ENCODE measurements at regions not wholly inside any gene's neighbourhood (a gene's known extent, or its start where the extent isn't known, plus 50 kb on each side); places are given as distances from the start of the nearest gene placed in this dataset.

DNA sequence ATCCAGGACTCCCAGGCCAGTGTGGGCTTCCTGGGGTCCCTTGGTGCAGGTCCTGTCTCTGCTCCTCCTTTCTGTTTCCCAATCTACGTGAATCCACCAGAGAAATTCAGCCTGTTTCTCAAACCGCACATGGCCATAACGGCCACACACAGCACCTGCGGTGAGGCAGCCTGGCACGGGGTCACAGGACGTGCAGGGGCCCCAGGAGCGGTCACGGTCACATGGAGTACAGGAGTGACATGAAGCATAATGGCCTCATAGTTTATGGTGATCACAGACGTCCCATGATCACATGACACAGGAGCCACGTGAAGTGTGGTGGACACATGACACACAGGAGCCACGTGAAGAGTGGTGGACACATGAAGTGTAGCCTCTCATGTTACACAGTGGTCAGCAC lies 248.5 kb upstream of the IRX4 start:
- DNase-seq (no peak), ATAC-seq (no peak), FAIRE-seq (no peak)
- intact Hi-C loops (cut with DNase I) = no loop called here
- no peak overlapping the region for H3K4me3 ChIP-seq
- no peaks in the 10 kb centered on the region for H3K36me3 ChIP-seq
- 64 to 68% methylated on average over 11 of the region's 11 CpGs for WGBS, 2 donors
- H3K27me3 ChIP-seq = no peaks in the 10 kb centered on the region
- no peaks in the 10 kb centered on the region for H3K4me1 ChIP-seq
- H3K9me3 ChIP-seq = no peaks in the 10 kb centered on the region
- TF ChIP-seq, protein P1, sequence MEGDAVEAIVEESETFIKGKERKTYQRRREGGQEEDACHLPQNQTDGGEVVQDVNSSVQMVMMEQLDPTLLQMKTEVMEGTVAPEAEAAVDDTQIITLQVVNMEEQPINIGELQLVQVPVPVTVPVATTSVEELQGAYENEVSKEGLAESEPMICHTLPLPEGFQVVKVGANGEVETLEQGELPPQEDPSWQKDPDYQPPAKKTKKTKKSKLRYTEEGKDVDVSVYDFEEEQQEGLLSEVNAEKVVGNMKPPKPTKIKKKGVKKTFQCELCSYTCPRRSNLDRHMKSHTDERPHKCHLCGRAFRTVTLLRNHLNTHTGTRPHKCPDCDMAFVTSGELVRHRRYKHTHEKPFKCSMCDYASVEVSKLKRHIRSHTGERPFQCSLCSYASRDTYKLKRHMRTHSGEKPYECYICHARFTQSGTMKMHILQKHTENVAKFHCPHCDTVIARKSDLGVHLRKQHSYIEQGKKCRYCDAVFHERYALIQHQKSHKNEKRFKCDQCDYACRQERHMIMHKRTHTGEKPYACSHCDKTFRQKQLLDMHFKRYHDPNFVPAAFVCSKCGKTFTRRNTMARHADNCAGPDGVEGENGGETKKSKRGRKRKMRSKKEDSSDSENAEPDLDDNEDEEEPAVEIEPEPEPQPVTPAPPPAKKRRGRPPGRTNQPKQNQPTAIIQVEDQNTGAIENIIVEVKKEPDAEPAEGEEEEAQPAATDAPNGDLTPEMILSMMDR (IDR thresholded peaks at IDR 0.05) = no peak
- no peak overlapping the region for H3K27ac ChIP-seq

DNA sequence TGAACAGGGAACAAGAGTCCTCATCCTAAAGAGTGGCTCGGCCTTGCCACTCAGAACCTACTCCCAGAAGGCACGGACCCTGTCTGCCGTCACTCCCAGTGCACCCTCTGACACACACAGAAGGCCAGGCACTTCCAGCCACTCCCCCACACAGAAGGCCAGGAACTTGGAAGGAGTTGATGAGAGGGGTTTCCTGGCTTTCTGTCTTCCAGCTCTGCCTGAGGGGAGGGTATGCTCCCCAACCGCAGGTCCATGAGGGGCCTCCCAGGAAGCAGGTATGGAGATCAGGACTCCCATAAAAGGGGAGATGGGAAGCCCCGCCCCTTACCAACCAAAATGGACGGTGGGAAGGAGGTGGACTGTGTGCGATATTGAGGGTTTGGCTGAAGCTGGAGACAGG lies 247.6 kb upstream of the IRX4 start:
- FAIRE-seq (no peak), ATAC-seq (no peak), DNase-seq (no peak)
- Histone ChIP-seq H3K4me3 (no peak overlapping the region), H3K4me1 (no peaks in the 10 kb centered on the region), H3K27me3 (no peaks in the 10 kb centered on the region), H3K9me3 (no peaks in the 10 kb centered on the region), H3K36me3 (no peaks in the 10 kb centered on the region), H3K27ac (no peak overlapping the region)
- intact Hi-C loops (cut with DNase I) = no loop called here
- TF ChIP-seq, protein P1 (IDR thresholded peaks at IDR 0.05) = no peak
- WGBS, 2 donors = 59 to 73% methylated on average over 7 of the region's 7 CpGs

DNA sequence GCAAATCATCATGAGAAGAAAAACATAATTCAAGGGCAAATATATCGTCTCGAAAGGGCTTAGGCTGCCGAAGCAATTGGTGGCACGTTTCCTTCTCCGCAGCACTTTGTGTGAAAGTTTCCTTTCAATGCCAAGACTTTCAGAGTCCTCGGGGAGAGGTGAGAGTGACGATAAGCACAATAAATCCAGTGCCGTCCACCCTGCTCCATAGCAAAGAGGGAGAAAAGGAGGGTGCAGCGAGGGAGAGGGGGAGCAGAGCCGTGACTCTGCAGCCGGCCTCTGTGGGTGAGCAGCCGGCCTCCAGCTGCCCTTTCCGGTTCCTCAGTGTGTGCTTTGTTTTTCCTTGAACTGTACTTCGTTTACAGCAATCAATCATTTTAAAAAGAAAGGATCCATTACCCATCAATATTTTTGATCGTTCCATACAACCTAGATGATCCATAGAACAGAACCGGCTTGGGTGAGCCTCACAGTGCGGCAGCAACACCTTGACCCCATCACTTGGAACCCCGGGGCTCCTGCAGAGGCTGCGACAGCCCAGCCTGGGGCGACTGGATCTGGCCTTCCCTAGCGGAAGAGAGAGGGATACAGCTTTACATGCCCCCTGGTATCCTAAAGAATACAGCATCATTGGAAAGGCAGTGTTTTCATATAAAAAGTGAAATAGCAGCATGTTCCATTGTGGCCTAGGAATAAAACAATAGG lies 247.0 kb upstream of the IRX4 start:
- no peaks in the 10 kb centered on the region for H3K36me3 ChIP-seq
- ATAC-seq (no peak), FAIRE-seq (no peak), DNase-seq (no peak)
- 36 to 40% methylated on average over 21 of the region's 21 CpGs for WGBS, 2 donors
- no peak overlapping the region for H3K4me3 ChIP-seq
- H3K27ac ChIP-seq = no peak overlapping the region
- no peaks in the 10 kb centered on the region for H3K4me1 ChIP-seq
- no peaks in the 10 kb centered on the region for H3K27me3 ChIP-seq
- no peaks in the 10 kb centered on the region for H3K9me3 ChIP-seq
- TF ChIP-seq, protein P1 (IDR thresholded peaks at IDR 0.05) = no peak
- intact Hi-C loops (cut with DNase I) = no loop called here

DNA sequence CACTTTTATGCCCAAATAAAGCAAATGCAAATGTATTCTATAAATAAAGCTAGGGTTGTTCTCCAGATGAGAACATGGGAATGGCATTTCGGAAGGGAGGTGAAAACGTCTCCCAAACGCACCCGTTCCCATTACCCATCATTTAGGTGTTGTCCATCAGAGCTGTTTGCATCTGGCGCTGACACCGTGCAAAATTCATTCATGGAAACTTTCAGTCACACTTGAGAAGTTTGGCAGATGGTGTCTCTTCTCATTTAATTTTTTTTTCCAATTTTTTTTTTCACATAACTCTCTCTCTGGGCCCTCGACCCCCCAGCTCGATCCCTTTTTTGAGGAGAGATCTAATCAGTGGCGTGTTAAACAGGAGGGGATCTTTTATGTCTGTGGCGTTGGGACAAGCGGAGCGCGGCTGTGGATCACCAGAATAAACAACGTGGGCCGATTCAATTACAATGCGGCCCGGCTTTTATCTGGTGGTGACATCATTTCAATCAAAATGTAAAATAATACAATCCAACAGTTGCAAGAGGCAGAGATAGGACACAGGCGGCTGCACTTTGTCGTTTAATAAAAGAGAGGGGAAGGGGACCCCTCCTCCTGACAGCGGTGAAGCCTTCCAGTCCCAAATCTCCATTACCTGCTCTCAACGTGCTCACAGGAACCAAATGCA lies 246.1 kb upstream of the IRX4 start:
- TF ChIP-seq, protein P1 (IDR thresholded peaks at IDR 0.05) = no peak
- Histone ChIP-seq H3K4me3 (no peak overlapping the region), H3K27me3 (peaks cover 0 to 1% (median 0%) of the 10 kb centered on the region in 4 donors), H3K4me1 (no peaks in the 10 kb centered on the region), H3K27ac (no peak overlapping the region), H3K9me3 (no peaks in the 10 kb centered on the region), H3K36me3 (no peaks in the 10 kb centered on the region)
- FAIRE-seq (no peak), ATAC-seq (no peak), DNase-seq (no peak)
- intact Hi-C loops (cut with DNase I) = no loop called here
- 52 to 55% methylated on average over 21 of the region's 21 CpGs for WGBS, 2 donors

DNA sequence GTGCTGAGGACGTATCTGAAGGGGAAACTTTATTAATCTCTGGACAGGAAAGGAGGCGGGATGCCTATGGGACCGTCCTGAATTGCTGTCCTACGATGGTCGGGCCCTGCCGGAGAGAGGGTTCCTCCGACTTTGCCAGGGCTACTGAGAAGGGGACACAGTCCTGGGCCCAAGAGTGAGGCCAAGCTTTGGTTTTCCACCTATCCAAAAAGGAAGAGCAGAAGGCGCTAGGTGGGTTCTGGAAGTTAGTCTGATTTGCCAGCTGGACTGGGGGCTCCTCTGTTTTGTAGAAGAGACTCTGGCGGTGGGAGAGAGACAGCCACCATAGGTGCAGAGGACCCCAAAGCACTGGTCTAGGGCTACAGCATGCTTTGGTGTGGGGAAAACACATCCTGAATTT lies 243.8 kb upstream of the IRX4 start:
- TF ChIP-seq, protein P1 (IDR thresholded peaks at IDR 0.05) = no peak
- Histone ChIP-seq H3K4me3 (no peak overlapping the region), H3K27me3 (peaks cover 0 to 4% (median 0%) of the 10 kb centered on the region in 4 donors), H3K27ac (no peak overlapping the region), H3K9me3 (no peaks in the 10 kb centered on the region), H3K36me3 (no peaks in the 10 kb centered on the region), H3K4me1 (no peaks in the 10 kb centered on the region)
- intact Hi-C loops (cut with DNase I) = no loop called here
- 57 to 68% methylated on average over 9 of the region's 9 CpGs for WGBS, 2 donors
- ATAC-seq (no peak), DNase-seq (no peak), FAIRE-seq (no peak)
